ENCODE measurements at regions not wholly inside any gene's neighbourhood (a gene's known extent, or its start where the extent isn't known, plus 50 kb on each side); places are given as distances from the start of the nearest gene placed in this dataset.

- ChIA-PET POLR2A (interaction anchor here in 1 of 2 donors (0.5 kb wide), 1 partner anchor 1546 kb away, joined by 6 read pairs; the partner anchor contains the start of gene PUM3), CTCF (no interaction called here)
- H3K27ac ChIP-seq (ENCODE audit: low read length) = no peak overlapping the region
- H3K4me1 Mint-ChIP-seq = peaks cover 0 to 3% (median 0%) of the 10 kb centered on the region in 3 donors
- no peaks in the 10 kb centered on the region for H3K9me3 ChIP-seq
- H3K27me3 ChIP-seq (replicated peaks in 1 of 2; ENCODE audit: control insufficient read depth in 2 of 2, extremely low read depth in 1 of 2, insufficient read depth in 2 of 2, low read length in 1 of 2) = no peaks in the 10 kb centered on the region
- no peak overlapping the region for H3K4me3 ChIP-seq (ENCODE audit: control insufficient read depth in 1 of 2, extremely low read depth in 1 of 2, low read length in 1 of 2)
- no peaks in the 10 kb centered on the region for H3K4me1 ChIP-seq (ENCODE audit: control insufficient read depth in 1 of 2, extremely low read depth in 1 of 2, insufficient read depth in 2 of 2, low read length in 2 of 2)
- WGBS (ENCODE audit: insufficient coverage) = 67% methylated on average over 1 of the region's 4 CpGs
- no peaks in the 10 kb centered on the region for H3K27me3 Mint-ChIP-seq
- no peak for DNase-seq
- no peaks in the 10 kb centered on the region for H3K9me3 Mint-ChIP-seq
- H3K27ac Mint-ChIP-seq = no peak overlapping the region
- no peaks in the 10 kb centered on the region for H3K36me3 ChIP-seq (ENCODE audit: control insufficient read depth in 2 of 2, extremely low read depth in 1 of 2, insufficient read depth in 1 of 2, low read length in 1 of 2)
- ATAC-seq (replicated peaks in 1 of 4) = no peak
- H3K4me3 Mint-ChIP-seq = no peak overlapping the region
- H3K36me3 Mint-ChIP-seq = no peaks in the 10 kb centered on the region
These were observed 89.9 kb upstream of the GLIS3 start for GRCh38 chr9:4389755-4390154.

GRCh38 chr9:4389003-4389402, 89.1 kb upstream of the GLIS3 start:
- no peaks in the 10 kb centered on the region for H3K27me3 ChIP-seq (replicated peaks in 1 of 2; ENCODE audit: control insufficient read depth in 2 of 2, extremely low read depth in 1 of 2, insufficient read depth in 2 of 2, low read length in 1 of 2)
- H3K4me1 Mint-ChIP-seq = peaks cover 0 to 3% (median 0%) of the 10 kb centered on the region in 3 donors

GRCh38 chr9:4386819-4387218, 87.0 kb upstream of the GLIS3 start:
- Histone ChIP-seq H3K27me3 (replicated peaks in 1 of 2; ENCODE audit: control insufficient read depth in 2 of 2, extremely low read depth in 1 of 2, insufficient read depth in 2 of 2, low read length in 1 of 2) (no peaks in the 10 kb centered on the region), H3K4me3 (ENCODE audit: control insufficient read depth in 1 of 2, extremely low read depth in 1 of 2, low read length in 1 of 2) (no peak overlapping the region), H3K36me3 (ENCODE audit: control insufficient read depth in 2 of 2, extremely low read depth in 1 of 2, insufficient read depth in 1 of 2, low read length in 1 of 2) (no peaks in the 10 kb centered on the region), H3K27ac (ENCODE audit: low read length) (no peak overlapping the region), H3K9me3 (no peaks in the 10 kb centered on the region), H3K4me1 (ENCODE audit: control insufficient read depth in 1 of 2, extremely low read depth in 1 of 2, insufficient read depth in 2 of 2, low read length in 2 of 2) (no peaks in the 10 kb centered on the region)
- Mint-ChIP-seq H3K4me1 (peaks cover 0 to 6% (median 0%) of the 10 kb centered on the region in 3 donors), H3K4me3 (no peak overlapping the region), H3K27ac (no peak overlapping the region), H3K27me3 (peaks cover 0 to 3% of the 10 kb centered on the region in 2 donors), H3K36me3 (no peaks in the 10 kb centered on the region), H3K9me3 (no peaks in the 10 kb centered on the region)
- ATAC-seq (replicated peaks in 1 of 4) (peak in 2 of 4 experiments; percentile 48 to 58), DNase-seq (peak in 2 of 35 experiments; percentile 8 to 31)
- 100% methylated on average over 2 of the region's 3 CpGs for WGBS (ENCODE audit: insufficient coverage)
- POLR2A ChIA-PET = interaction anchor here in 1 of 2 donors (0.5 kb wide), 1 partner anchor 1356 kb away, joined by 5 read pairs; no protein-coding TSS in a partner anchor
- CTCF ChIA-PET = interaction anchor here (1.2 to 1.3 kb wide), 2 partner anchors 73 to 253 kb away, joined by 3 to 6 read pairs; no protein-coding TSS in a partner anchor

More at GRCh38 chr9:4389003-4389402, 89.1 kb upstream of the GLIS3 start:
- no peaks in the 10 kb centered on the region for H3K36me3 Mint-ChIP-seq
- DNase-seq (no peak), ATAC-seq (replicated peaks in 1 of 4) (no peak)
- ChIA-PET CTCF (no interaction called here), POLR2A (no interaction called here)
- H3K27me3 Mint-ChIP-seq = no peaks in the 10 kb centered on the region
- WGBS (ENCODE audit: insufficient coverage) = 100% methylated on average over 1 of the region's 5 CpGs
- Histone ChIP-seq H3K36me3 (ENCODE audit: control insufficient read depth in 2 of 2, extremely low read depth in 1 of 2, insufficient read depth in 1 of 2, low read length in 1 of 2) (no peaks in the 10 kb centered on the region), H3K4me3 (ENCODE audit: control insufficient read depth in 1 of 2, extremely low read depth in 1 of 2, low read length in 1 of 2) (no peak overlapping the region), H3K4me1 (ENCODE audit: control insufficient read depth in 1 of 2, extremely low read depth in 1 of 2, insufficient read depth in 2 of 2, low read length in 2 of 2) (no peaks in the 10 kb centered on the region), H3K27ac (ENCODE audit: low read length) (no peak overlapping the region), H3K9me3 (no peaks in the 10 kb centered on the region)
- no peaks in the 10 kb centered on the region for H3K9me3 Mint-ChIP-seq
- H3K4me3 Mint-ChIP-seq = no peak overlapping the region
- H3K27ac Mint-ChIP-seq = no peak overlapping the region

GRCh38 chr9:4384750-4385149, 84.9 kb upstream of the GLIS3 start:
- POLR2A ChIA-PET = no interaction called here
- Histone ChIP-seq H3K4me3 (ENCODE audit: control insufficient read depth in 1 of 2, extremely low read depth in 1 of 2, low read length in 1 of 2) (no peak overlapping the region), H3K4me1 (ENCODE audit: control insufficient read depth in 1 of 2, extremely low read depth in 1 of 2, insufficient read depth in 2 of 2, low read length in 2 of 2) (no peaks in the 10 kb centered on the region), H3K27me3 (replicated peaks in 1 of 2; ENCODE audit: control insufficient read depth in 2 of 2, extremely low read depth in 1 of 2, insufficient read depth in 2 of 2, low read length in 1 of 2) (no peaks in the 10 kb centered on the region), H3K36me3 (ENCODE audit: control insufficient read depth in 2 of 2, extremely low read depth in 1 of 2, insufficient read depth in 1 of 2, low read length in 1 of 2) (no peaks in the 10 kb centered on the region), H3K27ac (ENCODE audit: low read length) (no peak overlapping the region), H3K9me3 (no peaks in the 10 kb centered on the region)
- H3K36me3 Mint-ChIP-seq = no peaks in the 10 kb centered on the region
- no peak overlapping the region for H3K4me3 Mint-ChIP-seq
- no peak overlapping the region for H3K27ac Mint-ChIP-seq
- 79% methylated on average over 4 of the region's 5 CpGs for WGBS (ENCODE audit: insufficient coverage)
- CTCF ChIA-PET = interaction anchor here (0.7 to 1.3 kb wide), 3 partner anchors 255 to 1446 kb away, joined by 3 to 4 read pairs (median 3); no protein-coding TSS in a partner anchor
- DNase-seq = no peak
- H3K27me3 Mint-ChIP-seq = peaks cover 0 to 3% of the 10 kb centered on the region in 2 donors
- no peak for ATAC-seq (replicated peaks in 1 of 4)
- no peaks in the 10 kb centered on the region for H3K9me3 Mint-ChIP-seq
- peaks cover 0 to 6% (median 0%) of the 10 kb centered on the region in 3 donors for H3K4me1 Mint-ChIP-seq

- POLR2A ChIA-PET = interaction anchor here in 1 of 2 donors (0.7 kb wide), 1 partner anchor 41 kb away, joined by 3 read pairs; no protein-coding TSS in a partner anchor
- WGBS (ENCODE audit: insufficient coverage) = 48% methylated on average over 2 of the region's 4 CpGs
These were observed 83.0 kb upstream of the GLIS3 start for GRCh38 chr9:4382722-4383317.

GRCh38 chr9:4381744-4382143, 81.9 kb upstream of the GLIS3 start:
- no peaks in the 10 kb centered on the region for H3K36me3 Mint-ChIP-seq
- no peaks in the 10 kb centered on the region for H3K9me3 Mint-ChIP-seq
- no peak overlapping the region for H3K4me3 ChIP-seq (ENCODE audit: control insufficient read depth in 1 of 2, extremely low read depth in 1 of 2, low read length in 1 of 2)
- no peak for DNase-seq
- CTCF ChIA-PET = interaction anchor here in 1 of 2 donors (0.6 kb wide), 1 partner anchor 117 kb away, joined by 5 read pairs; no protein-coding TSS in a partner anchor
- no peaks in the 10 kb centered on the region for H3K4me1 ChIP-seq (ENCODE audit: control insufficient read depth in 1 of 2, extremely low read depth in 1 of 2, insufficient read depth in 2 of 2, low read length in 2 of 2)
- no peaks in the 10 kb centered on the region for H3K27me3 ChIP-seq (replicated peaks in 1 of 2; ENCODE audit: control insufficient read depth in 2 of 2, extremely low read depth in 1 of 2, insufficient read depth in 2 of 2, low read length in 1 of 2)
- peaks cover 0 to 4% (median 0%) of the 10 kb centered on the region in 3 donors for H3K4me1 Mint-ChIP-seq
- no peak overlapping the region for H3K27ac Mint-ChIP-seq
- H3K36me3 ChIP-seq (ENCODE audit: control insufficient read depth in 2 of 2, extremely low read depth in 1 of 2, insufficient read depth in 1 of 2, low read length in 1 of 2) = no peaks in the 10 kb centered on the region
- POLR2A ChIA-PET = no interaction called here
- no peak overlapping the region for H3K27ac ChIP-seq (ENCODE audit: low read length)
- H3K27me3 Mint-ChIP-seq = peaks cover 0 to 3% of the 10 kb centered on the region in 2 donors
- H3K4me3 Mint-ChIP-seq = no peak overlapping the region
- H3K9me3 ChIP-seq = no peaks in the 10 kb centered on the region
- 91% methylated on average over 1 of the region's 4 CpGs for WGBS (ENCODE audit: insufficient coverage)
- ATAC-seq (replicated peaks in 1 of 4) = no peak

More at GRCh38 chr9:4382722-4383317, 83.0 kb upstream of the GLIS3 start:
- ATAC-seq (replicated peaks in 1 of 4) = peak in 1 of 4 experiments; percentile 44
- no peak overlapping the region for H3K27ac ChIP-seq (ENCODE audit: low read length)
- no peaks in the 10 kb centered on the region for H3K36me3 ChIP-seq (ENCODE audit: control insufficient read depth in 2 of 2, extremely low read depth in 1 of 2, insufficient read depth in 1 of 2, low read length in 1 of 2)
- Mint-ChIP-seq H3K36me3 (no peaks in the 10 kb centered on the region), H3K4me3 (no peak overlapping the region), H3K4me1 (peaks cover 0 to 6% (median 0%) of the 10 kb centered on the region in 3 donors), H3K27ac (no peak overlapping the region), H3K9me3 (no peaks in the 10 kb centered on the region), H3K27me3 (peaks cover 0 to 3% of the 10 kb centered on the region in 2 donors)
- H3K4me3 ChIP-seq (ENCODE audit: control insufficient read depth in 1 of 2, extremely low read depth in 1 of 2, low read length in 1 of 2) = no peak overlapping the region
- peak in 7 of 35 experiments; percentile 1 to 57 (median 11) for DNase-seq
- H3K9me3 ChIP-seq = no peaks in the 10 kb centered on the region
- no peaks in the 10 kb centered on the region for H3K4me1 ChIP-seq (ENCODE audit: control insufficient read depth in 1 of 2, extremely low read depth in 1 of 2, insufficient read depth in 2 of 2, low read length in 2 of 2)
- CTCF ChIA-PET = interaction anchor here (0.5 to 0.9 kb wide), 5 partner anchors 14 to 1217 kb away, joined by 3 to 7 read pairs (median 3); no protein-coding TSS in a partner anchor
- H3K27me3 ChIP-seq (replicated peaks in 1 of 2; ENCODE audit: control insufficient read depth in 2 of 2, extremely low read depth in 1 of 2, insufficient read depth in 2 of 2, low read length in 1 of 2) = no peaks in the 10 kb centered on the region
